ENCODE measurements at regions not wholly inside any gene's neighbourhood (a gene's known extent, or its start where the extent isn't known, plus 50 kb on each side); places are given as distances from the start of the nearest gene placed in this dataset.

DNA sequence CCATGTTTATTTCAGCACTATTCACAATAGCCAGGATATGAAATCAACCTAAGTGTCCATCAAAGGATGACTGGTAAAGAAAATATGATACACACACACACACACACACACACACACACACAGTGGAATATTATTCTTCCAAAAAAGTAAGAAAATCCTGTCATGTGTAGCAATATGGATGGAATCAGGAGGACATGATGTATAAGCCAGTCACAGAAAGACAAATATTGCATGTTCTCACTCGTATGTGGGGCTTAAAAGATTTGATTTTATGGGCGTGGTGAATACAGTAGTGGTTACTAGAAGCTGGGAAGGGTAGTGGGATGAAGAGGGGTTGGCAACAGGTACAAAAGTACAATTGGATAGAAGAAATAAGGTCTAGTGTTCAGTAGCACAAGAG lies 207.0 kb upstream of the PRDM1 start:
- Histone ChIP-seq H3K4me1 (no peaks in the 10 kb centered on the region), H3K4me2 (no peak overlapping the region), H3K27ac (no peak overlapping the region), H3K4me3 (no peak overlapping the region), H3K9me3 (no peaks in the 10 kb centered on the region)
- DNase-seq (ENCODE audit: low read depth in 1 of 2, low spot score in 1 of 2) = no peak
- WGBS (ENCODE audit: missing lambda C conversion rate) = 53% methylated on average over 2 of the region's 2 CpGs
- CTCF ChIA-PET = interaction anchor here (0.6 kb wide), 1 partner anchor 34 kb away, joined by 4 read pairs; no protein-coding TSS in a partner anchor
- no peak for FAIRE-seq
- no peak for ATAC-seq
- POLR2A ChIA-PET = no interaction called here
- TF ChIP-seq MAFK (IDR thresholded peaks at IDR 0.05; ENCODE audit: partially characterized antibody) = no peak
- TF ChIP-seq, protein P1, sequence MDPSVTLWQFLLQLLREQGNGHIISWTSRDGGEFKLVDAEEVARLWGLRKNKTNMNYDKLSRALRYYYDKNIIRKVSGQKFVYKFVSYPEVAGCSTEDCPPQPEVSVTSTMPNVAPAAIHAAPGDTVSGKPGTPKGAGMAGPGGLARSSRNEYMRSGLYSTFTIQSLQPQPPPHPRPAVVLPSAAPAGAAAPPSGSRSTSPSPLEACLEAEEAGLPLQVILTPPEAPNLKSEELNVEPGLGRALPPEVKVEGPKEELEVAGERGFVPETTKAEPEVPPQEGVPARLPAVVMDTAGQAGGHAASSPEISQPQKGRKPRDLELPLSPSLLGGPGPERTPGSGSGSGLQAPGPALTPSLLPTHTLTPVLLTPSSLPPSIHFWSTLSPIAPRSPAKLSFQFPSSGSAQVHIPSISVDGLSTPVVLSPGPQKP (IDR thresholded peaks at IDR 0.05; ENCODE audit: low read depth, low read length) = no peak

DNA sequence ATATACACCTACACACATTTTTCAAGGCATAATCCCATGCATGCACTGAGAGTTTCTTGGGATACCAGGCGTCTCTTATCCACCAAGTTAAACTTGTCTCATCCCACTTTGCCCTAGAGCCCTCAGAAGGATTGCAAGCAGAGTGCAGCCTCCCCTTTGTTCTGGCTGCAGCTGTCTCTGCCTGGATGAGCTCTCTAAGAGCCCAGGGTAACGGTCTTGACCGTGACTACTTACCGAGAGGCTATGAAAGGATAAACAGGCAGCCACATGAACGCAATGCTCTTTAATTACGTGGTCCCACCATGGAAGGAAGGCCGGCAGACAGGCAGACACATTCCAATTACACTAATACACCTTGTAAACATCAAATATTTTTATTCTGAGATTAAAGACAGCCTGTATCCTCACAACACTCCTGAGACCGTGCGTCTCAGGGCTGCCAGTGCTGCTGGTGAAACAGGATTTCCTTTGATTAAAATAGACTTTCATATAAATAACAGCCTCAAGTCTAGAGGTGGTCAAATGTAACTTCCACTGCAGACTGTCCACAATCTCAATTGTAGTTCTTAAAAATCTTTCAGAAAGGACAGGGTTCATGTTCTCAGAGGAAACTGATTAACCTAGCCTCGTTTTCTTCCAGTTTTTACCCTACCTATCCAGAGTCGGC lies 210.0 kb upstream of the PRDM1 start:
- no peak for ATAC-seq
- no peaks in the 10 kb centered on the region for H3K9me3 ChIP-seq
- CTCF ChIA-PET = no interaction called here

DNA sequence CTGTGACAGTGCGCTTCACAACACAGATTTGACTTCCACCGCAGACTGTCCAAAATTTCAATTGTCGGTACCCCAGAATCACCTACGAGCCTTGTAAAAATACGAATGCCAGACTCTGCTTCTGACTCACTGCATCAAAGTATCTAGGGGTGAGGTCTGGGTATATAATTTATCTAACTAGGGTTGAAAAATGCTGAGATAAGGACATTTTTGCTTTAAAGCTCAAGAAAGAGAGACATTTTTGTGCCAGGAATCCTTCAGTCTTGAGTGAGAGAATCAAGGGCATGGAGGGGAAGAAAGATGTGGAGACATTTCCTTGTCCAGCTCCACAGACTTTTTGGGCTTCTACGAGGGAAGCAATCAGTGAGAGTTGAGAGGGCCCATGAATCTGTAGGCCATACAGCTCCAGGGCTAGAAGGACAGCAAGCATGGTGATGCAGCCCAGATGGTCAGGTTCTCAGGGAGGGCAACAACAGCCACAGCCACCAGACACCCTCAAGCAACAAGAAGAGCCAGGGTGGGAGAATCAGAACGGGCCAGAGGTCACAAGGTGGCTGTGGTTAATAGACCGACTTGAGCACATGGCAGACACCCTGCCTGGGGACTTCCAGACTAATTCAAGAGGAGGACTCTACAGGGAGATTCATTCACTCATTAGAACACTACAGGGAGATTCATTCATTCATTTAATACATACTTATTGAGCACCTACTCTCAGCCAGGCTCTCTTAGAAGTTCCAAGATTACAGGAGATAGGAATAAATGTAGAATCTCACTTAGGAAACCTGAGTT lies 211.1 kb upstream of the PRDM1 start:
- H3K9me3 ChIP-seq = no peaks in the 10 kb centered on the region
- no peak overlapping the region for H3K4me2 ChIP-seq
- H3K27ac ChIP-seq = no peak overlapping the region
- ChIA-PET POLR2A (no interaction called here), CTCF (no interaction called here)
- no peak for DNase-seq (ENCODE audit: low read depth in 1 of 2, low spot score in 1 of 2)
- WGBS (ENCODE audit: missing lambda C conversion rate) = 81% methylated on average over 8 of the region's 8 CpGs
- peak; percentile 58 for TF ChIP-seq MAFK (IDR thresholded peaks at IDR 0.05; ENCODE audit: partially characterized antibody)
- no peak for TF ChIP-seq EHF (CRISPR knock-in tag; IDR thresholded peaks at IDR 0.05)
- H3K4me3 ChIP-seq = no peak overlapping the region
- H3K4me1 ChIP-seq = peaks cover 11% of the 10 kb centered on the region; the same call in 2 of the 3 replicates
- no peak for ATAC-seq
- no peak for FAIRE-seq

More for the DNA sequence above, 210.0 kb upstream of the PRDM1 start:
- Histone ChIP-seq H3K27ac (no peak overlapping the region), H3K4me3 (no peak overlapping the region), H3K4me1 (peaks cover 11% of the 10 kb centered on the region; the same call in 2 of the 3 replicates), H3K4me2 (no peak overlapping the region)
- TF ChIP-seq JUNB (IDR thresholded peaks at IDR 0.05) (no peak), TP53 (CRISPR knock-in tag; IDR thresholded peaks at IDR 0.05) (no peak), CHD4 (IDR thresholded peaks at IDR 0.05; ENCODE audit: borderline replicate concordance) (no peak), POLR2A (IDR thresholded peaks at IDR 0.05; ENCODE audit: low read length) (no peak), RAD21 (conservative IDR thresholded peaks at IDR 0.05 in 1 of 2, IDR thresholded peaks at IDR 0.05 in 1 of 2) (no peak), SMC3 (IDR thresholded peaks at IDR 0.05) (no peak), EHF (CRISPR knock-in tag; IDR thresholded peaks at IDR 0.05) (no peak), ESRRA (IDR thresholded peaks at IDR 0.05; ENCODE audit: borderline replicate concordance, low read length) (no peak), HEYL (CRISPR knock-in tag; IDR thresholded peaks at IDR 0.05) (no peak), KDM5A (IDR thresholded peaks at IDR 0.05) (no peak)
- TF ChIP-seq, protein P2, sequence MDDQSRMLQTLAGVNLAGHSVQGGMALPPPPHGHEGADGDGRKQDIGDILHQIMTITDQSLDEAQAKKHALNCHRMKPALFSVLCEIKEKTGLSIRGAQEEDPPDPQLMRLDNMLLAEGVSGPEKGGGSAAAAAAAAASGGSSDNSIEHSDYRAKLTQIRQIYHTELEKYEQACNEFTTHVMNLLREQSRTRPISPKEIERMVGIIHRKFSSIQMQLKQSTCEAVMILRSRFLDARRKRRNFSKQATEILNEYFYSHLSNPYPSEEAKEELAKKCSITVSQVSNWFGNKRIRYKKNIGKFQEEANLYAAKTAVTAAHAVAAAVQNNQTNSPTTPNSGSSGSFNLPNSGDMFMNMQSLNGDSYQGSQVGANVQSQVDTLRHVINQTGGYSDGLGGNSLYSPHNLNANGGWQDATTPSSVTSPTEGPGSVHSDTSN (IDR thresholded peaks at IDR 0.05) = no peak
- TF ChIP-seq, protein P1 (IDR thresholded peaks at IDR 0.05; ENCODE audit: low read depth, low read length) = no peak
- TF ChIP-seq, protein P3, sequence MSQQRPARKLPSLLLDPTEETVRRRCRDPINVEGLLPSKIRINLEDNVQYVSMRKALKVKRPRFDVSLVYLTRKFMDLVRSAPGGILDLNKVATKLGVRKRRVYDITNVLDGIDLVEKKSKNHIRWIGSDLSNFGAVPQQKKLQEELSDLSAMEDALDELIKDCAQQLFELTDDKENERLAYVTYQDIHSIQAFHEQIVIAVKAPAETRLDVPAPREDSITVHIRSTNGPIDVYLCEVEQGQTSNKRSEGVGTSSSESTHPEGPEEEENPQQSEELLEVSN (IDR thresholded peaks at IDR 0.05; ENCODE audit: borderline replicate concordance, low read depth) = no peak
- TF ChIP-seq, protein P4, sequence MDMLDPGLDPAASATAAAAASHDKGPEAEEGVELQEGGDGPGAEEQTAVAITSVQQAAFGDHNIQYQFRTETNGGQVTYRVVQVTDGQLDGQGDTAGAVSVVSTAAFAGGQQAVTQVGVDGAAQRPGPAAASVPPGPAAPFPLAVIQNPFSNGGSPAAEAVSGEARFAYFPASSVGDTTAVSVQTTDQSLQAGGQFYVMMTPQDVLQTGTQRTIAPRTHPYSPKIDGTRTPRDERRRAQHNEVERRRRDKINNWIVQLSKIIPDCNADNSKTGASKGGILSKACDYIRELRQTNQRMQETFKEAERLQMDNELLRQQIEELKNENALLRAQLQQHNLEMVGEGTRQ (IDR thresholded peaks at IDR 0.05) = no peak
- POLR2A ChIA-PET = no interaction called here
- no peak for FAIRE-seq
- 59% methylated on average over 11 of the region's 11 CpGs for WGBS (ENCODE audit: missing lambda C conversion rate)
- no peak for DNase-seq (ENCODE audit: low read depth in 1 of 2, low spot score in 1 of 2)
